ENCODE measurements at regions not wholly inside any gene's neighbourhood (a gene's known extent, or its start where the extent isn't known, plus 50 kb on each side); places are given as distances from the start of the nearest gene placed in this dataset.

GRCh38 chr12:20099395-20100183, 268.7 kb upstream of the PDE3A start:
- TF ChIP-seq YY1 (IDR thresholded peaks at IDR 0.05; ENCODE audit: low read depth) (no peak), CREB1 (IDR thresholded peaks at IDR 0.05; ENCODE audit: low read depth) (no peak), EGR1 (IDR thresholded peaks at IDR 0.05) (no peak)
